ENCODE measurements at regions not wholly inside any gene's neighbourhood (a gene's known extent, or its start where the extent isn't known, plus 50 kb on each side); places are given as distances from the start of the nearest gene placed in this dataset.
"Not testable (repeated sequence)": the region's sequence is repeated elsewhere in the genome, so short reads cannot be mapped to it uniquely, and the experiment has no call there.

- no peak for DNase-seq (ENCODE audit: low spot score)
These were observed 738.4 kb downstream of the PCDH17 start for GRCh38 chr13:58369936-58370335.

DNA sequence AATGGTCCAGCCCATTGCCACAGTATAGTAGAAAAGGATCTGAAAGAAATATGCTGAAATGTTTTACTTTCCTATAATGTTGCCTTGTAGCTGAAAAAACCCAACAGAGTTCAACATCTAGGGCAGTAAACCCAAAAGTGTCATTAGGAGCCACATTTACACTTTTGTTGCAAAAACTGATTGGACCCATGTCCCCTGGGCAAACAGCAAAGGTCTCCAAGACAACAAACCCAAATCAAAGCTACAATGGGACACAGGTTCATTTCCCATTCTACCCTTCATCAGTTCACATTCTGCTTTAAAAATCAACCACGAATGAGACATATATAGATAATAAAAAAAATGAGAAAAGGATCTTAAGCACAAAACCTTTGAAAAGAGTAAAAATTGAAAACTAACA lies 744.8 kb downstream of the PCDH17 start:
- DNase-seq (ENCODE audit: low spot score), result no peak

GRCh38 chr13:58376775-58377174 lies 745.2 kb downstream of the PCDH17 start:
- no peak for DNase-seq (ENCODE audit: low spot score)

DNA sequence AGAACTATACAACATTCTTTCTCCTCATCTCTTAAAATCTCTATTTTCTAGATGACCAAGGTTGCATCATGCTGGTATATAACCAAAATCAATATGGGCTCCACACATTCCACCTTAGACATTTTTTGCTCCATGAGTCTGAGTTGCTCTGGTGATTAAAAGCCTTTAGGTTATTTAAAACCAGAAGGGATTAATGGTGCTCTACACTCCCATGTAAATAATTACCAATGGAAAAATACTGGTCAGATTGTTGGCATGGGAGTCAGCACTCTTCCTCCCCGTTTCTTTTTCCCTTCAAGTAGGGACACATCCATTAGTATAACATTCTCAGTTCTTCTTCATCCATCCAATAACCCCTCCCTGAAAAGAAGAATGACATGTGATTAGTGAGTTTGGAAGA lies 747.7 kb downstream of the PCDH17 start:
- no peak for DNase-seq (ENCODE audit: low spot score)

GRCh38 chr13:58385336-58385735 lies 753.8 kb downstream of the PCDH17 start:
- not testable (repeated sequence) for DNase-seq (ENCODE audit: low spot score)

- no peak for DNase-seq (ENCODE audit: low spot score)
These were observed 766.2 kb downstream of the PCDH17 start for GRCh38 chr13:58397596-58398387.

GRCh38 chr13:58399263-58399662 lies 767.7 kb downstream of the PCDH17 start:
- no peak for DNase-seq (ENCODE audit: low spot score)

DNA sequence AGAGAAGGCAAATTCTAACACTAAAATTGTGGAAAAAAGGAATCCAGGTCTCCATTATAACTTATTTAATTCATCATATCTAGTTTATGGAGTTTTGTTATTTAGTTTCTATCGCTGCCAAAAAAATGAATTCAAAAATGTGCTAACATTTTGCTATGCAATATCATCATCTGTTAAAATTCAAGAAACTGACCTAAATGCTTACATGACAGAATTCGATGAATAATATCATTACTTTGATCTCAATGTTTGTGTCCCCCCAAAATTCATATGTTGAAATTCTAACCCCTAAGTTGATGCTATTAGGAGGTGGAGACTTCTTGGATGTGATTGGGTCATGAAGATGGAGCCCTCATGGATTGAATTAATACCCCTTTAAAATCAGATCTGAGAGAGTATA lies 775.0 kb downstream of the PCDH17 start:
- no peak for DNase-seq (ENCODE audit: low spot score)

DNA sequence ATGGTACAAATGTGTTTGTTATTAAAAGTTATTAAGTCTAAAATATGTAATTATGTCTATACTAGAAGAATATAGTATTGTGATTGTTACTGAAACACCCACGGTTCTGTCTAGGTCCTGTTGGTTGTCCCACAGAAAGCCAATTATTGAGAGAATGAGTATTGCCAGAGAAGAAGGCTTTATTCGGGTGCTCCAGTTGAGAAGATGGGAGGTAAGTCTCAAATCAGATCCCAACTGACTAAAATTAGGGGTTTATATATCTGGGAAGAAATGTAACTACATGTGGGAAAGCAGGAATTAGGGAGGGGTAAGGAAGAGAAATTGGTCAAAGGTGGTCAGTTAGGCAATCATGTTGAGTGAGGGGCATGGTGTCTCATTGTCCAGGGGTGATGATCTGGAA lies 798.4 kb downstream of the PCDH17 start:
- DNase-seq (ENCODE audit: low spot score), result no peak

GRCh38 chr13:58434943-58435342 lies 803.4 kb downstream of the PCDH17 start:
- no peak for DNase-seq (ENCODE audit: low spot score)

- DNase-seq (ENCODE audit: low spot score), result no peak
These were observed 805.9 kb downstream of the PCDH17 start for GRCh38 chr13:58437427-58437826.

- DNase-seq (ENCODE audit: low spot score), result no peak
These were observed 815.4 kb downstream of the PCDH17 start for GRCh38 chr13:58446979-58447378.

DNA sequence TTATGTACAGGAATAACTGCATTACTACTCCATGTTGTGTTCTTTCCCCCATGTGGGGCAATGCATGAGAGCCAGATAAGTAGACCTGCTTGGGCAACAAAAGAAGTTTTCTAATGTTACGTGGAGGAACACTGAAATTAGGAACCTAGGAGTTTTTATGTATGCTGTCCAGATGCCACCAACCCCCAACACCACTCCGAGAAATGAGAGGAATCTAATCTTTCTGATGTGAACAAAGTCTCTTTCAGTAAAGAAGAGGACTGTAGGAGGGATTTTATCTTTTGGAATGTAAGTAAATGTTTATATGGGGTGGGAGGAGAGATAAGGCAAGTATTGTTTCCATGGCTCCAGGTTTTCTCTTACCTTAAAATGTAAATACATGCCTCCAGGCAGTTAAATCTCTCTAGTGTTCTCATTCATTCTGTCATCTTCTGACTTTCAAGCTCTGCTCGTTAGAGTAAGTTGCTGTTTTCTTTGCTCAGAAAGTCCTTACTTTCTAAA lies 820.6 kb downstream of the PCDH17 start:
- DNase-seq (ENCODE audit: low spot score), result no peak

DNA sequence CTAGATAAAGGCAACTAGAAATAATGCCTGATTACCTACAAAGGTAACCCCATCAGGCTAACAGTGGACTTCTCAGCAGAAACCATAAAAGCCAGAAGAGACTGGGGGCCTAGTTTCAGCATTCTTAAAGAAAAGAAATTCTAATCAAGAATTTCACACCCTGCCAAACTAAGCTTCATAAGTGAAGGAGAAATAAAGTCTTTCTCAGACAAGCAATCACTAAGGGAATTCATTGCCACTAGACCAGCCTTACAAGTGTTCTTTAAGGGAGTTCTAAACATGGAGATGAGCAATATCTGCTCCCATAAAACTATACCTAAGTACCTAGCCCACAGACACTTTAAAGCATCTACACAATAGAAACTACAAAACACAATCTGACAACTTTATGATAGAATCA lies 823.5 kb downstream of the PCDH17 start:
- no peak for DNase-seq (ENCODE audit: low spot score)

DNA sequence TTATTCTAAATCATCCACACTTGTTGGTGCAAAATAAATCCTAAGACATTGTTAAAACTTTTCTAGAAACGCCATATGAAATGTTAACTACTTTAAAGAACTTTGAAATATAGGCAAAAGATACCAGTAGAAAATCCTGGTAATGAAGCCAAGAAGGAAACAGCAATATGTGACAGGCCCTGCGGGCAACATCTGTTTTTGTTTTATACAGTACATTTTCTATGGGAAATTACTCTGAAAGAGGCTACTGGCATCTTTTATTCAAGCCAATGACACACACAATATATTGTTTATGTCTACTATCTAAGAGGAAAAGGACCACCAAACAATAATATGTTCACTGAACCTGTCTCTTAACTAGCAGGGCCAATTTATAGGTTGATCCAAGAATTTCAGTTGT lies 829.7 kb downstream of the PCDH17 start:
- no peak for DNase-seq (ENCODE audit: low spot score)

- no peak for DNase-seq (ENCODE audit: low spot score)
These were observed 832.3 kb downstream of the PCDH17 start for GRCh38 chr13:58463841-58464240.

DNA sequence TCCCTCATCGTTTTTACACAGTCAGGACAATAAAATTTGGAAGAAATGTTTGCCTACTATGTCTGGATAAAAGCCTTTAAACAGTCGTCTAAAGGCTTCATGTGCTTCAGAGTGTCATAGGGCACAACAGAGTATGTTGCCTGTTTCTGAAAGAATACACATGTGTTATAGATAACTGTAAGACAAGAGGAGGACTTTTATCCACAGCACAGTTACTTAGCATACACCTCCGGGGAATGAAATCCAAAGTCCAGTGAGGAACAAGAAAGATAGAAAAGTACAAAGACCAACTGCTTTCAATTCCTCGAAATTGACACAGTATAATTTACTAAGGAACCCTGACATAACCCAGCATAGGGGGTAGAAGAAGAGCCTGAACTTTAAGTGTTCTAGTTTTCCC lies 835.6 kb downstream of the PCDH17 start:
- no peak for DNase-seq (ENCODE audit: low spot score)

- no peak for DNase-seq (ENCODE audit: low spot score)
These were observed 840.9 kb downstream of the PCDH17 start for GRCh38 chr13:58472483-58472882.

GRCh38 chr13:58474581-58474980 lies 843.0 kb downstream of the PCDH17 start:
- no peak for DNase-seq (ENCODE audit: low spot score)

GRCh38 chr13:58476206-58476918 lies 844.8 kb downstream of the PCDH17 start:
- DNase-seq (ENCODE audit: low spot score), result no peak

GRCh38 chr13:58478858-58479257 lies 847.3 kb downstream of the PCDH17 start:
- DNase-seq (ENCODE audit: low spot score), result no peak

- DNase-seq (ENCODE audit: low spot score), result no peak
These were observed 848.5 kb downstream of the PCDH17 start for GRCh38 chr13:58480061-58480460.

GRCh38 chr13:58488251-58488650 lies 856.7 kb downstream of the PCDH17 start:
- DNase-seq (ENCODE audit: low spot score), result no peak

All from D341Med (cell line).